Liver (tissue), 3 donors: ENCODE measurements at regions not wholly inside any gene's neighbourhood (a gene's known extent, or its start where the extent isn't known, plus 50 kb on each side); places are given as distances from the start of the nearest gene placed in this dataset.

Experiments
- CTCF ChIP-seq: fragments of 150-350 bp; IDR thresholded peaks from 2 replicates; pipeline ENCODE4 v1.5.1; 2017; ENCODE audit warnings: improper control_type of control experiment, low read depth, low read length; ENCODE audit not compliant: missing input control
- EGR1 ChIP-seq, 2 donors: IDR thresholded peaks; 2 replicates each; pipeline ENCODE4 v1.6.1; 2016 to 2018; ENCODE audit warnings: antibody characterized with exemption in 2 of 2, low read depth in 2 of 2
- GABPA ChIP-seq, 2 donors: IDR thresholded peaks in 1 of 2; conservative IDR thresholded peaks in 1 of 2; 2 replicates each; pipeline ENCODE4 v1.6.1; 2016; ENCODE audit warnings: antibody characterized with exemption in 2 of 2, mild to moderate bottlenecking in 1 of 2, moderate library complexity in 1 of 2
- JUND ChIP-seq, 2 donors: IDR thresholded peaks; 2 replicates each; pipeline ENCODE4 v1.6.1; 2016; ENCODE audit warnings: antibody characterized with exemption in 2 of 2
- NR2F2 ChIP-seq: IDR thresholded peaks from 2 replicates; pipeline ENCODE4 v1.6.1; 2016; ENCODE audit warnings: antibody characterized with exemption
- RAD21 ChIP-seq, 2 donors: IDR thresholded peaks; 2 replicates each; pipeline ENCODE4 v1.6.1; 2016; ENCODE audit warnings: antibody characterized with exemption in 2 of 2, mild to moderate bottlenecking in 2 of 2
- RXRA ChIP-seq, 2 donors: IDR thresholded peaks; 2 replicates each; pipeline ENCODE4 v1.6.1; 2017 to 2018; ENCODE audit warnings: antibody characterized with exemption in 2 of 2, mild to moderate bottlenecking in 1 of 2
- SP1 ChIP-seq: IDR thresholded peaks from 2 replicates; pipeline ENCODE4 v1.6.1; 2018; ENCODE audit warnings: antibody characterized with exemption, mild to moderate bottlenecking
- TAF1 ChIP-seq: conservative IDR thresholded peaks from 2 replicates; pipeline ENCODE4 v1.6.1; 2016; ENCODE audit warnings: antibody characterized with exemption, mild to moderate bottlenecking
- YY1 ChIP-seq: IDR thresholded peaks from 2 replicates; pipeline ENCODE4 v1.6.1; 2016; ENCODE audit warnings: antibody characterized with exemption, mild to moderate bottlenecking
- TF ChIP-seq, protein P1 (sequence below): IDR thresholded peaks from 2 replicates; pipeline ENCODE4 v1.6.1; 2016; ENCODE audit warnings: antibody characterized with exemption, mild to moderate bottlenecking
- TF ChIP-seq, protein P2 (sequence below): IDR thresholded peaks from 2 replicates; pipeline ENCODE4 v1.6.1; 2016; ENCODE audit warnings: antibody characterized with exemption
- donor health status: healthy.
- donor health status: healthy.

DNA sequence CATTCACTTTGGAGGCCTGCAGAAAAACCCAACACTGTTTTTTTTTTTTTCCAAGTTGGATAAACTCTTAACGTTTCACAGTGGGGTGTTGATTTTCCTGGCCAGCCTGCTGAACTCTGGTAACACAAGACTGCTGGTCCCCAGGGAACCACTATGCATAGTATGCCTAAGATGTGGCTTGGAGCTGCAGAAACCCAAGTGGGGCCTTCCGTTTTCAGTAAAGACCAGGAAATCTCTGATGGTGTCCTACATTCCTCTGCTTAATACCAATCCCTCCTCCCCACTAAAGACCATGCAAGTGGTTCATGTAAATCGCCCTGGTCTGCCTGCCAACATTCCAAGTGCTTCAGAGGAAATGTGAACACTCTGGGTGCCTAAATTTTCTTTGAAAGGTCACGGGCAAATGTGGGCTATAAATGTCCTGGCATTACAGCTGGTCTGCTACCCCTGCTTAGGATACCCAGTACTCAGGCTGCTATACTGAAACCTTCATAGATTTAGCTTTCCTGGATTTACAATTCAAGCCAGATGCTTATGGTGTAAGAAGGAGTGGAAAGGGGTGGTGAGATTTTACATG is 615.4 kb downstream of the MAFB start:
- no peak for TF ChIP-seq CTCF
- no peak for TF ChIP-seq GABPA (IDR thresholded peaks at IDR 0.05 in 1 of 2, conservative IDR thresholded peaks at IDR 0.05 in 1 of 2)
- no peak for TF ChIP-seq RAD21 (IDR thresholded peaks at IDR 0.05)
- TF ChIP-seq, protein P1, sequence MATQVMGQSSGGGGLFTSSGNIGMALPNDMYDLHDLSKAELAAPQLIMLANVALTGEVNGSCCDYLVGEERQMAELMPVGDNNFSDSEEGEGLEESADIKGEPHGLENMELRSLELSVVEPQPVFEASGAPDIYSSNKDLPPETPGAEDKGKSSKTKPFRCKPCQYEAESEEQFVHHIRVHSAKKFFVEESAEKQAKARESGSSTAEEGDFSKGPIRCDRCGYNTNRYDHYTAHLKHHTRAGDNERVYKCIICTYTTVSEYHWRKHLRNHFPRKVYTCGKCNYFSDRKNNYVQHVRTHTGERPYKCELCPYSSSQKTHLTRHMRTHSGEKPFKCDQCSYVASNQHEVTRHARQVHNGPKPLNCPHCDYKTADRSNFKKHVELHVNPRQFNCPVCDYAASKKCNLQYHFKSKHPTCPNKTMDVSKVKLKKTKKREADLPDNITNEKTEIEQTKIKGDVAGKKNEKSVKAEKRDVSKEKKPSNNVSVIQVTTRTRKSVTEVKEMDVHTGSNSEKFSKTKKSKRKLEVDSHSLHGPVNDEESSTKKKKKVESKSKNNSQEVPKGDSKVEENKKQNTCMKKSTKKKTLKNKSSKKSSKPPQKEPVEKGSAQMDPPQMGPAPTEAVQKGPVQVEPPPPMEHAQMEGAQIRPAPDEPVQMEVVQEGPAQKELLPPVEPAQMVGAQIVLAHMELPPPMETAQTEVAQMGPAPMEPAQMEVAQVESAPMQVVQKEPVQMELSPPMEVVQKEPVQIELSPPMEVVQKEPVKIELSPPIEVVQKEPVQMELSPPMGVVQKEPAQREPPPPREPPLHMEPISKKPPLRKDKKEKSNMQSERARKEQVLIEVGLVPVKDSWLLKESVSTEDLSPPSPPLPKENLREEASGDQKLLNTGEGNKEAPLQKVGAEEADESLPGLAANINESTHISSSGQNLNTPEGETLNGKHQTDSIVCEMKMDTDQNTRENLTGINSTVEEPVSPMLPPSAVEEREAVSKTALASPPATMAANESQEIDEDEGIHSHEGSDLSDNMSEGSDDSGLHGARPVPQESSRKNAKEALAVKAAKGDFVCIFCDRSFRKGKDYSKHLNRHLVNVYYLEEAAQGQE: no peak
- TF ChIP-seq YY1: no peak
- no peak for TF ChIP-seq SP1
- no peak for TF ChIP-seq NR2F2
- TF ChIP-seq EGR1 (IDR thresholded peaks at IDR 0.05; ENCODE audit: low read depth in 2 of 2): no peak
- TF ChIP-seq, protein P2, sequence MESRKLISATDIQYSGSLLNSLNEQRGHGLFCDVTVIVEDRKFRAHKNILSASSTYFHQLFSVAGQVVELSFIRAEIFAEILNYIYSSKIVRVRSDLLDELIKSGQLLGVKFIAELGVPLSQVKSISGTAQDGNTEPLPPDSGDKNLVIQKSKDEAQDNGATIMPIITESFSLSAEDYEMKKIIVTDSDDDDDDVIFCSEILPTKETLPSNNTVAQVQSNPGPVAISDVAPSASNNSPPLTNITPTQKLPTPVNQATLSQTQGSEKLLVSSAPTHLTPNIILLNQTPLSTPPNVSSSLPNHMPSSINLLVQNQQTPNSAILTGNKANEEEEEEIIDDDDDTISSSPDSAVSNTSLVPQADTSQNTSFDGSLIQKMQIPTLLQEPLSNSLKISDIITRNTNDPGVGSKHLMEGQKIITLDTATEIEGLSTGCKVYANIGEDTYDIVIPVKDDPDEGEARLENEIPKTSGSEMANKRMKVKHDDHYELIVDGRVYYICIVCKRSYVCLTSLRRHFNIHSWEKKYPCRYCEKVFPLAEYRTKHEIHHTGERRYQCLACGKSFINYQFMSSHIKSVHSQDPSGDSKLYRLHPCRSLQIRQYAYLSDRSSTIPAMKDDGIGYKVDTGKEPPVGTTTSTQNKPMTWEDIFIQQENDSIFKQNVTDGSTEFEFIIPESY: no peak
- TF ChIP-seq TAF1: no peak
- no peak for TF ChIP-seq RXRA (IDR thresholded peaks at IDR 0.05)
- TF ChIP-seq JUND (IDR thresholded peaks at IDR 0.05): no peak
